Natural killer cell (primary cell): ENCODE measurements at regions not wholly inside any gene's neighbourhood (a gene's known extent, or its start where the extent isn't known, plus 50 kb on each side); places are given as distances from the start of the nearest gene placed in this dataset.
A peak's percentile ranks its signal among the peaks of the same experiment; 100 is the strongest.

Experiments
- ATAC-seq, 3 donors: fragments of 150-1000 bp in 2 of 3; fragments of 200-7000 bp in 1 of 3; cut with Tn5 transposase; 1 replicate in 1 of 3; 2 replicates in 2 of 3; pipeline ENCODE4 v1.10.0; 2021; ENCODE audit warnings: mild to moderate bottlenecking in 2 of 3, moderate library complexity in 2 of 3
- DNase-seq, 2 donors: peaks; one replicate each; pipeline versions ENCODE4 v3.0.0 to v3.0.0-alpha.2; 2013 to 2021; ENCODE audit warnings: mixed read lengths in 1 of 2
- H3K27ac ChIP-seq: one replicate; pipeline ENCODE4 v1.5.1; 2013; ENCODE audit warnings: mild to moderate bottlenecking, low read length
- H3K27me3 ChIP-seq: one replicate; pipeline ENCODE4 v1.6.1; 2013; ENCODE audit warnings: low read length; ENCODE audit not compliant: control insufficient read depth, insufficient read depth
- H3K36me3 ChIP-seq: one replicate; pipeline ENCODE4 v1.6.1; 2013; ENCODE audit warnings: low read length; ENCODE audit not compliant: control insufficient read depth, insufficient read depth
- H3K4me1 ChIP-seq: one replicate; pipeline ENCODE4 v1.6.1; 2013; ENCODE audit warnings: low read length; ENCODE audit not compliant: control insufficient read depth, insufficient read depth
- H3K4me3 ChIP-seq: one replicate; pipeline ENCODE4 v1.5.1; 2013; ENCODE audit warnings: low read length
- H3K9me3 ChIP-seq: one replicate; pipeline ENCODE4 v1.6.1; 2013; ENCODE audit warnings: low read length; ENCODE audit not compliant: control insufficient read depth, insufficient read depth
- H3K27ac Mint-ChIP-seq, 2 donors: one replicate each; pipeline ENCODE4 v1.8.0; 2022; ENCODE audit warnings: mild to moderate bottlenecking in 2 of 2, mixed read lengths in 2 of 2, moderate library complexity in 1 of 2
- H3K27me3 Mint-ChIP-seq, 2 donors: one replicate each; pipeline ENCODE4 v1.8.0; 2022; ENCODE audit warnings: low read depth in 2 of 2, mixed read lengths in 2 of 2
- H3K36me3 Mint-ChIP-seq: one replicate; pipeline ENCODE4 v1.8.0; 2022; ENCODE audit warnings: mixed read lengths
- H3K4me1 Mint-ChIP-seq, 2 donors: one replicate each; pipeline ENCODE4 v1.8.0; 2022; ENCODE audit warnings: mixed read lengths in 2 of 2
- H3K4me3 Mint-ChIP-seq: one replicate; pipeline ENCODE4 v1.8.0; 2022; ENCODE audit warnings: mild to moderate bottlenecking, moderate library complexity, mixed read lengths
- H3K9me3 Mint-ChIP-seq, 2 donors: one replicate each; pipeline ENCODE4 v1.8.0; 2022; ENCODE audit warnings: mixed read lengths in 2 of 2
- WGBS: methylation state at CpG from one replicate; pipeline ENCODE4 v1.1.7; 2013; ENCODE audit warnings: missing lambda C conversion rate; ENCODE audit not compliant: insufficient coverage; 5-methylcytosine and 5-hydroxymethylcytosine counted together
- intact Hi-C: fragments of 100-400 bp; cut with micrococcal nuclease; formaldehyde crosslinking; loops from one replicate; pipeline ENCODE4 v1.14.2; 2022
- TF ChIP-seq, protein P1 (sequence below): fragments of 200-600 bp; IDR thresholded peaks from one replicate; pipeline ENCODE4 v1.8.0; 2022; ENCODE audit warnings: antibody characterized with exemption

DNA sequence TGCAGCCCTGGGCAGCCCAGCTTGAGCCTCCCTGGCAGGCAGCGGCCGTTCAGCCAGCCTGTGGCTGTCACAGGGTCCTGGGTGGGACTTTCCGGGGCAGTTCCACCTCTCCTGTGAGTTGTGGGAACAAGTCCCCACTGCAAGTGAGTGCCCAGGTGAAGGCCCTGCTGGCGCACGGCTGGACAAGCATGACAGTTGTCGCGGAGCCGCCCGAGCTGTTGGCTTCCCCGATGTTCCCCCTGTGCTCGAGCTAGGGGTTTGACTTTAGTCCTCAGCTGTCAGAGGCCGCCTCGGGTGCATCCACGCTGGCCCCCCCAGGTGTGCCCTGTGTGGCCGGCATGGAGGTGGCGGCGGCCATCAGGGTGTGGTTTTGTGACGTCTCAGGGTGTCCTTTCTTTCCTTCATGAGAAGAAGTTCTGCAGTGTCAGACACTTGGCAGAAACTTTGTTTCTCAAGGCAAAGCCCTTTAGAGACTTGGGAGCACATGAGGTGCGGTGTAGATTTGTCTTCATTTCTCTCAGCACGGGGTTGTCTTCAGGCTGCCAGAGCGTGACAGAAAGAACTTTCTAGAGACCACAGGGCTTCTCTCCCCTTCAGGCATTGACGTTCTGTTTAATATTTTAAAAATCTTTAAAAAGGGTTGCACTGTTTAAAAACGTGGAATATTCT, 69.4 kb upstream of the HGFAC start:
- peaks cover 11 to 31% of the 10 kb centered on the region in 2 donors for H3K4me1 Mint-ChIP-seq
- ATAC-seq (no peak), DNase-seq (no peak)

DNA sequence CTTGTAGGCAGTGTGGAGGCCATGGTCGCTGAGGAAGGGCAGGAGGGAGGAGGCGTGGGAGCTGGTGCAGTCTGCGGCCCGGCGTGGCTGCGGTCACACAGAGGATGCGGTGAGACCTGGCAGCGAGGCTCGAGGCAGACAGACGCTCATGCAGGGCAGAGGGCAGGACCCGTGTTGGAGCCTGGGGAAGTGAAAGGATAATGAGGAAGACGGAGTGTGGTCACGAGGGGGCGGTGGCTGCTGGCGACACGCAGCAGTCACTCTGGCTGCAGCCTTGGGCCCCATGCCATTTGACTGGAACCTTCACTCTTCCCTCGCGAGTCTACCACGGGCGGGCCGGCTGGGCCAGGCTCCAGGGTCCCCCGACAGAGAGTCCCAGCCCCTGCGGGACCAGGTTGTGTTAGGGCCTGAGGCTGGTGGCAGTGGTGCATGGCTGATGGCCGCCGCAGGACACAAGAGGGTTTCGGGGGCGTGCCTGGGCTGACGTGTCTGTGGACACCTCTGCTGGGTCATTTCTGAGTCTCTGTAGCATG, 68.8 kb upstream of the HGFAC start:
- H3K27ac ChIP-seq: no peak overlapping the region

More for the DNA sequence above, 69.4 kb upstream of the HGFAC start:
- intact Hi-C loops: no loop called here
- H3K4me3 Mint-ChIP-seq: no peak overlapping the region
- TF ChIP-seq, protein P1, sequence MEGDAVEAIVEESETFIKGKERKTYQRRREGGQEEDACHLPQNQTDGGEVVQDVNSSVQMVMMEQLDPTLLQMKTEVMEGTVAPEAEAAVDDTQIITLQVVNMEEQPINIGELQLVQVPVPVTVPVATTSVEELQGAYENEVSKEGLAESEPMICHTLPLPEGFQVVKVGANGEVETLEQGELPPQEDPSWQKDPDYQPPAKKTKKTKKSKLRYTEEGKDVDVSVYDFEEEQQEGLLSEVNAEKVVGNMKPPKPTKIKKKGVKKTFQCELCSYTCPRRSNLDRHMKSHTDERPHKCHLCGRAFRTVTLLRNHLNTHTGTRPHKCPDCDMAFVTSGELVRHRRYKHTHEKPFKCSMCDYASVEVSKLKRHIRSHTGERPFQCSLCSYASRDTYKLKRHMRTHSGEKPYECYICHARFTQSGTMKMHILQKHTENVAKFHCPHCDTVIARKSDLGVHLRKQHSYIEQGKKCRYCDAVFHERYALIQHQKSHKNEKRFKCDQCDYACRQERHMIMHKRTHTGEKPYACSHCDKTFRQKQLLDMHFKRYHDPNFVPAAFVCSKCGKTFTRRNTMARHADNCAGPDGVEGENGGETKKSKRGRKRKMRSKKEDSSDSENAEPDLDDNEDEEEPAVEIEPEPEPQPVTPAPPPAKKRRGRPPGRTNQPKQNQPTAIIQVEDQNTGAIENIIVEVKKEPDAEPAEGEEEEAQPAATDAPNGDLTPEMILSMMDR: no peak
- no peaks in the 10 kb centered on the region for H3K9me3 Mint-ChIP-seq
- Histone ChIP-seq H3K9me3 (no peaks in the 10 kb centered on the region), H3K27me3 (peaks cover 2% of the 10 kb centered on the region), H3K36me3 (no peaks in the 10 kb centered on the region), H3K27ac (no peak overlapping the region), H3K4me3 (no peak overlapping the region), H3K4me1 (peaks cover 51% of the 10 kb centered on the region)
- H3K27ac Mint-ChIP-seq: no peak overlapping the region
- H3K27me3 Mint-ChIP-seq: peaks cover 7 to 8% of the 10 kb centered on the region in 2 donors
- H3K36me3 Mint-ChIP-seq: no peaks in the 10 kb centered on the region
- 82% methylated on average over 23 of the region's 23 CpGs for WGBS

DNA sequence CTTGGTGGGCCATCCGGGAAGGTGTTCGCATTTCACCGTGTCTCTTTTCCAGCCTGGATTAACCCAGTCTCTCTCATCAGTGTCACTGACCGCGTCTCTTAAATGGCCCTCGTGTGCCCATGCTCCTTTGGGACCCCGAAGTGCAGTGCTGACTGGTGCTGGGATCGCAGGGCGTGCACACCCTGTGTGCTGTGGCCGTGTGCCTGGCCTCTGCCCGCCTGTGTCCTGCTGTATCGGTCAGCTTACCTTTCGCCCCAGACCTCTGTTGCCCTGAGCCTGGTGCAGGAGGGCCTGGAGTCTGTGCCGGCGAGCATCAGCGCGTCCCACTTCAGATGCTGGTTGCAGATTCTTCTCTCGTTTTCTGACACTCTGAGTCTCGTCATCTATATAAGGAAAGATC, 68.3 kb upstream of the HGFAC start:
- H3K4me3 ChIP-seq: no peak overlapping the region
- no peaks in the 10 kb centered on the region for H3K36me3 Mint-ChIP-seq
- no peak overlapping the region for H3K27ac ChIP-seq
- 94% methylated on average over 18 of the region's 19 CpGs for WGBS
- H3K4me3 Mint-ChIP-seq: no peak overlapping the region
- H3K27me3 Mint-ChIP-seq: peaks cover 7 to 8% of the 10 kb centered on the region in 2 donors
- ATAC-seq (no peak), DNase-seq (no peak)
- H3K9me3 ChIP-seq: no peaks in the 10 kb centered on the region
- TF ChIP-seq, protein P1: no peak
- H3K27ac Mint-ChIP-seq: no peak overlapping the region
- no peaks in the 10 kb centered on the region for H3K9me3 Mint-ChIP-seq
- peaks cover 11 to 26% of the 10 kb centered on the region in 2 donors for H3K4me1 Mint-ChIP-seq
- no peaks in the 10 kb centered on the region for H3K36me3 ChIP-seq
- H3K4me1 ChIP-seq: peaks cover 46% of the 10 kb centered on the region
- peaks cover 2% of the 10 kb centered on the region for H3K27me3 ChIP-seq
- intact Hi-C loops: no loop called here

More for the DNA sequence above, 68.8 kb upstream of the HGFAC start:
- DNase-seq: peak in 1 of 2 donors; percentile 50
- Mint-ChIP-seq H3K9me3 (no peaks in the 10 kb centered on the region), H3K27ac (no peak overlapping the region), H3K27me3 (peaks cover 7 to 8% of the 10 kb centered on the region in 2 donors), H3K36me3 (no peaks in the 10 kb centered on the region), H3K4me1 (peaks cover 11 to 31% of the 10 kb centered on the region in 2 donors), H3K4me3 (no peak overlapping the region)
- Histone ChIP-seq H3K27me3 (peaks cover 2% of the 10 kb centered on the region), H3K36me3 (no peaks in the 10 kb centered on the region), H3K9me3 (no peaks in the 10 kb centered on the region), H3K4me3 (no peak overlapping the region), H3K4me1 (peaks cover 51% of the 10 kb centered on the region)
- WGBS: 58% methylated on average over 28 of the region's 28 CpGs
- intact Hi-C loops: no loop called here
- ATAC-seq: peak; percentile 47 to 64 (median 48)
- TF ChIP-seq, protein P1: no peak
